Epithelial cell of esophagus (primary cell): ENCODE measurements at regions not wholly inside any gene's neighbourhood (a gene's known extent, or its start where the extent isn't known, plus 50 kb on each side); places are given as distances from the start of the nearest gene placed in this dataset.

Experiments
- DNase-seq: peaks from one replicate; pipeline ENCODE4 v3.0.0; 2010; ENCODE audit warnings: low read depth
- H3K4me3 ChIP-seq: 2 replicates; pipeline ENCODE4 v1.5.1; 2011; ENCODE audit warnings: mild to moderate bottlenecking, low read length, control low read depth
- TF ChIP-seq, protein P1 (sequence below): IDR thresholded peaks from 2 replicates; pipeline ENCODE4 v1.5.1; 2011; ENCODE audit warnings: low read depth, mild to moderate bottlenecking, low read length, control low read depth, inconsistent platforms; ENCODE audit not compliant: insufficient read depth; ENCODE audit errors: missing control alignments

DNA sequence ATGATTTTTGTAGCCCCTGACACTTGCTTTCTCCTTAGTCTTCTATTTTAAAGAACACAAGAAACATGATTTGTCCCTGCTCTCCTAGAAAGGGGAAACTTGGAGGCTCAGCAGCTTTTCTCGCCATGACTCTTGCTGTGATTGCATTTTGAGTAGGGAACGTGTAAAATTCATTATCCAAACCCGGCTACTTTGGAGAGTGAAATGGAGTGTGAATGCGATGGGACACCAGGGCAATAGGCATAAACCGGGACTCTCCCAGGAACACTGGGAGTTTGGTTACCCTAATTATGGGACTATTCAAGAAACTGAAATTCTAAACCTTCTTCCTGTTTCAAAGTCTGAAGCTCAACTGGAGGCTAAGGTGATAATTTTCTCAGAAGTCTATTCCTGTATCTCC, 181.7 kb upstream of the RFC3 start:
- TF ChIP-seq, protein P1, sequence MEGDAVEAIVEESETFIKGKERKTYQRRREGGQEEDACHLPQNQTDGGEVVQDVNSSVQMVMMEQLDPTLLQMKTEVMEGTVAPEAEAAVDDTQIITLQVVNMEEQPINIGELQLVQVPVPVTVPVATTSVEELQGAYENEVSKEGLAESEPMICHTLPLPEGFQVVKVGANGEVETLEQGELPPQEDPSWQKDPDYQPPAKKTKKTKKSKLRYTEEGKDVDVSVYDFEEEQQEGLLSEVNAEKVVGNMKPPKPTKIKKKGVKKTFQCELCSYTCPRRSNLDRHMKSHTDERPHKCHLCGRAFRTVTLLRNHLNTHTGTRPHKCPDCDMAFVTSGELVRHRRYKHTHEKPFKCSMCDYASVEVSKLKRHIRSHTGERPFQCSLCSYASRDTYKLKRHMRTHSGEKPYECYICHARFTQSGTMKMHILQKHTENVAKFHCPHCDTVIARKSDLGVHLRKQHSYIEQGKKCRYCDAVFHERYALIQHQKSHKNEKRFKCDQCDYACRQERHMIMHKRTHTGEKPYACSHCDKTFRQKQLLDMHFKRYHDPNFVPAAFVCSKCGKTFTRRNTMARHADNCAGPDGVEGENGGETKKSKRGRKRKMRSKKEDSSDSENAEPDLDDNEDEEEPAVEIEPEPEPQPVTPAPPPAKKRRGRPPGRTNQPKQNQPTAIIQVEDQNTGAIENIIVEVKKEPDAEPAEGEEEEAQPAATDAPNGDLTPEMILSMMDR, result no peak
- DNase-seq, result no peak
- H3K4me3 ChIP-seq, result no peak overlapping the region

DNA sequence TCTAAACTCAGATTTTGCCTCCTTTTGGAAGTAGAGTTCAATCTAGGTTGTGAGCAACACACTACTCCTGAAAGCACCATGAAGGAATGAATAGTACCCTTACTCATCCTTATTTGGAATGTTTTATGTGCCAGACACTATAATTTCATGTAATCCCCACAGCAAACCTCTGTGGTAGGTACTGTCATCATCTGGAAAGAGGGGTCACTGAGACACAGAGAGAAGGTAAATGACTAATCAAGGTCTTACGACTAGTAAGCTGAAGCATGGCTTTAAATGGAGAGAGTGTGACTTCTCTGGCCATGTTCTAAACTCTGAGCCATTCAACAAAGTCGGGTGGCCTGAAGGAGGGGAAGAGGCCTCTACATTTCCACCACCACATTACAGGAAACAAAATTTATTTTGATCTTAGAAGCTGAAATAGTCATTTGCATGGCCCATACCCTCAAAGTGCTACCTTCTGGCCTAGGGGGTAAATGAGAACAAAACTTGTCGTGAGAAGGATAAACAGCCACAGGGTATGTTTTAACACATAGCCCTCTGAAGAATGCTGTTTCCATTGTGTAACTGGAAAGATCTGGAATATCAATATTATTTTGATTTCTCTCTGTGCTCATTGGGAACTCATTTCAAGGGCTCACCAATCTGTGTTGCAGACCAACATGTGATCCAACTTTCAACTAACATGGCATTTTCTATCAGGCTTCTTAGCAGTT, 180.8 kb upstream of the RFC3 start:
- TF ChIP-seq, protein P1, result no peak
- DNase-seq, result peak; percentile 51
- no peak overlapping the region for H3K4me3 ChIP-seq

DNA sequence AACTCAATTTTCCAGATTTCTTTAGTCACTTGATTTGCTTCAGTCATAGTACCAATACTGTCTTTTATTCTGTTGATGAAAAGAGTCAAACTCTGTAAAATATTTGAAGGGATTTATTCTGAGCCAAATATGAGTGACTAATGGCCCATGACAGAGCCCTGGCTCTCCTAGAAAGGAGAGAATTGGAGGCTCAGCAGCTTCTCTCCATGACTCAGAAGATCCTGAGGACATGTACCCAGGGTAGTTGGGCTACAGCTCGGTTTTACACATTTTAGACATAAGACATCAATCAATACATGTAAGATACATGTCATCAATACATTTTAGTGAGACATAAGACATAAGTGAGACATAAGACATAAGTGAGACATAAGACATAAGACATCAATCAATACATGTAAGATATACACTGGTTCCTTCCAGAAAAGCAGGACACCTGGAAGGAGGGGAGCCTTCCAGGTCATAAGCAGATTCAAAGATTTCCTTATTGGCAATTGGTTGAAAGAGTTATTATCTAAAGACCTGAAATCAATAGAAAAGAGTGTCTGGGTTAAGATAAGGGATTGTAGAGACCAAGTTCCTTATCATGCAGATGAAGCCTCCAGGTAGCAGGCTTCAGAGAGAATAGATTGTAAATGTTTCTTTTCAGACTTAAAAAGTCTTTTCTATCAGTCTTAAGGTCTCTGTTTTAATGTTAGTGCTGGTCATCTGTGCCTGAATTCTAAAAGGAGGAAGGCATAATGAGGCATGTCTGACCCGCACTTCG, 179.8 kb upstream of the RFC3 start:
- TF ChIP-seq, protein P1, result no peak
- H3K4me3 ChIP-seq, result no peak overlapping the region
- peak; percentile 88 for DNase-seq

DNA sequence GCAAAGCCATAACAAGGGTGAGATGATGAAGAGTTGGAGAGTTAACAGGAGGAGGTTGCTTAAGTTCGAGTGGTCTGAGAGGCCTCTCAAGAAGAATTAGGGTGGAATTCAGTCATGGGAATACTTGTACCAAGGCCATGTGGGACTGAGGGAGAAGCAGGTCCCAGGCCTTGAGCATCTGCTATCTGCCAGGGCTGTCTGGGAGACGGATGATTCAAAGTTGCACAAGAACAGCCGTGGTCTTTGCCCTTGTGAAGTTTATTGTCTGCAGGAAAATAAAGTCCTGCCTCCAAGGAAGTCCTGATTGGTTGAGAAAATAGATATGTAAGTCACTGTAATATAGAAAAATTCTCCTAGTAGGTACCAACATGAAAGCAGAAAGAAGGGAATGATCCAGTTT, 178.8 kb upstream of the RFC3 start:
- no peak overlapping the region for H3K4me3 ChIP-seq
- peak; percentile 65 for DNase-seq
- TF ChIP-seq, protein P1, result no peak

DNA sequence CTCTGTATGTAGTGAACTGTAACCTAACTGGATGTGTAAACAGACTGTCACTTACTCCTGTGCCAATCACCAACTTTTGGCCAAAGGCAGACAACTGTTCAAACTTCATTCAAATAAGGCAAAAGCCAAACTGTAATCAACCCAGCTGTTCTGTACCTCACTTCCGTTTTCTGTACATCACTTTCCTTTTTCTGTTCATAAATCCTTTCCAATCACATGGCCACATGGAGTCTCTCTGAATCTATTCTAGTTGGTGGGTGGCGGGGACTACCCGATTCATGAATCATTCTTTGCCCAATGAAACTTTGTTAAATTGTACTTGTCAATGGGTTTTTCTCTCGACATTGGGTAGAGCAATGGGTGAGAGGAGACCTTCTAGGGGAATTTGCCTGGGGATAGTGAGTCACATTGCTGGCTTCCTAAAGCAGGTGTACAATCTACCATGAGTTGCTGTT, 178.3 kb upstream of the RFC3 start:
- peak; percentile 86 for DNase-seq

DNA sequence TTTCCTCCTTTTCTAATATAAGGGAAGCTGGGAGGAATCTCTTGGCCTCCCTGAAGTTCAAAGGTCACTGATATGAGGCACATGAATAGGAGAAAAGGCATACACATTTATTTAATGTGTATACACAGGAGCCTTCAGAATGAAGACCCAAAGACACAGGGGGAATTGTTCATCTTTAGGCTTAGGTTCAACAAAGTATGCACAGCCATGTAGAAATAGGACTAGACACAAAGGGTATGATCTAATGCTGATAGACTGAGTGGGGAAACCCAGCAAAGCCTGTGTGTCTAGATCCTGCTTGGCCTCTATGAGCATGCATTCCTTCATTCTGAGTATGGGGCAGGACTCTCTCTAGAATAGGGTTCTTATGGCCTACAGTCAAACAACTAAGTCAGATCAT, 177.1 kb upstream of the RFC3 start:
- no peak overlapping the region for H3K4me3 ChIP-seq
- TF ChIP-seq, protein P1, result no peak
- DNase-seq, result peak; percentile 87

More for the DNA sequence above, 178.3 kb upstream of the RFC3 start:
- no peak overlapping the region for H3K4me3 ChIP-seq
- TF ChIP-seq, protein P1, result no peak
